HCT116 (cell line): ENCODE measurements at regions not wholly inside any gene's neighbourhood (a gene's known extent, or its start where the extent isn't known, plus 50 kb on each side); places are given as distances from the start of the nearest gene placed in this dataset.

ENCODE experiments used
- ATAC-seq: fragments of 200-7000 bp; cut with Tn5 transposase; 2 replicates; pipeline ENCODE4 v1.9.1; 2020; ENCODE audit warnings: mild to moderate bottlenecking, moderate library complexity
- BruUV-seq: library from RNA; stranded (reverse); fragments of 400-500 nt; replicated peaks from 2 replicates; lab custom pipeline; 2021; lab: Mats Ljungman, UMichigan
- CTCF ChIA-PET: fragments of 300-600 bp; sonication (Branson Sonifier 250); formaldehyde crosslinking; loops from one replicate; lab custom pipeline; 2021; ENCODE audit warnings: antibody characterized with exemption; lab: Charles Lee
- POLR2A ChIA-PET: fragments of 300-600, 350-600 bp; sonication (Branson Sonifier 250); formaldehyde crosslinking; loops from one replicate; lab custom pipeline; 2021; ENCODE audit warnings: antibody characterized with exemption; lab: Charles Lee
- RAD21 ChIA-PET, 2 experiments: fragments of 300-600 bp; sonication (Branson Sonifier 250); formaldehyde crosslinking; loops; one replicate each; lab custom pipeline; 2023; ENCODE audit warnings: low total read pairs in 2 of 2; ENCODE audit not compliant: uncharacterized antibody in 2 of 2, unreplicated experiment in 2 of 2, low non-redundant PET in 1 of 2; lab: Charles Lee
- DNase-seq: peaks from one replicate; pipeline ENCODE4 v3.0.0-alpha.2; 2010; ENCODE audit warnings: low read depth, low spot score
- H2AFZ ChIP-seq: fragments of 200-600 bp; shearing (Covaris generic), sonication (generic); 2 replicates; pipeline ENCODE4 v1.6.1; 2017; ENCODE audit warnings: low read depth, mixed run types, mixed read lengths, antibody characterized with exemption, low read length; ENCODE audit not compliant: poor library complexity, severe bottlenecking
- H3K27ac ChIP-seq: 2 replicates; pipeline ENCODE4 v1.5.1; 2012; ENCODE audit warnings: low read depth, low read length
- H3K27me3 ChIP-seq: fragments of 200-600 bp; sonication (generic); 2 replicates; pipeline ENCODE4 v1.6.1; 2016; ENCODE audit warnings: mixed run types, low read length, mixed read lengths; ENCODE audit not compliant: insufficient read depth
- H3K36me3 ChIP-seq, 2 experiments: fragments of 200-500 bp in 1 of 2; fragments of 200-600 bp in 1 of 2; sonication (Bioruptor generic) in 1 of 2; sonication (generic) in 1 of 2; 2 replicates each; pipeline versions ENCODE4 v1.5.1 to v1.6.1; 2014 to 2016; ENCODE audit warnings: low read length in 2 of 2, inconsistent platforms in 1 of 2, mixed read lengths in 1 of 2, mixed run types in 1 of 2; ENCODE audit not compliant: insufficient read depth in 2 of 2, control insufficient read depth in 1 of 2
- H3K4me1 ChIP-seq, 2 experiments: fragments of 200-600 bp in 1 of 2; sonication (generic) in 1 of 2; 2 replicates each; pipeline versions ENCODE4 v1.5.1 to v1.6.1; 2012 to 2017; ENCODE audit warnings: low read length in 2 of 2, inconsistent platforms in 1 of 2, mild to moderate bottlenecking in 1 of 2, mixed read lengths in 1 of 2, mixed run types in 1 of 2, moderate library complexity in 1 of 2; ENCODE audit not compliant: insufficient read depth in 2 of 2, control insufficient read depth in 1 of 2
- H3K4me2 ChIP-seq: fragments of 200-600 bp; sonication (generic); 2 replicates; pipeline ENCODE4 v1.6.1; 2017; ENCODE audit warnings: mixed run types, low read length, mixed read lengths
- H3K4me3 ChIP-seq, 2 experiments: fragments of 200-600 bp in 1 of 2; sonication (generic) in 1 of 2; replicated peaks in 1 of 2; 2 replicates each; pipeline ENCODE4 v1.5.1; 2011 to 2016; ENCODE audit warnings: low read length in 2 of 2, control low read depth in 1 of 2, low read depth in 1 of 2, mild to moderate bottlenecking in 1 of 2, mixed read lengths in 1 of 2, mixed run types in 1 of 2
- H3K79me2 ChIP-seq: fragments of 200-600 bp; sonication (generic); 2 replicates; pipeline ENCODE4 v1.6.1; 2017; ENCODE audit warnings: mild to moderate bottlenecking, mixed run types, low read length, moderate library complexity, mixed read lengths; ENCODE audit not compliant: insufficient read depth
- H3K9ac ChIP-seq: fragments of 200-600 bp; sonication (generic); 2 replicates; pipeline ENCODE4 v1.6.1; 2016; ENCODE audit warnings: low read length, mixed read lengths
- H3K9me2 ChIP-seq: fragments of 200-600 bp; sonication (generic), shearing (Covaris generic); 2 replicates; pipeline ENCODE4 v1.6.1; 2017; ENCODE audit warnings: mixed run types, mild to moderate bottlenecking, moderate library complexity; ENCODE audit not compliant: insufficient read depth
- H3K9me3 ChIP-seq, 2 experiments: fragments of 200-500 bp in 1 of 2; fragments of 200-600 bp in 1 of 2; sonication (Bioruptor generic) in 1 of 2; sonication (generic) in 1 of 2; 2 replicates each; pipeline ENCODE4 v1.6.1; 2014 to 2017; ENCODE audit warnings: low read length in 2 of 2, mixed read lengths in 2 of 2, inconsistent platforms in 1 of 2, low read depth in 1 of 2, mild to moderate bottlenecking in 1 of 2, mixed run types in 1 of 2, moderate library complexity in 1 of 2; ENCODE audit not compliant: control insufficient read depth in 1 of 2, insufficient read depth in 1 of 2
- H4K20me1 ChIP-seq: fragments of 200-600 bp; sonication (generic), shearing (Covaris generic); 2 replicates; pipeline ENCODE4 v1.6.1; 2017; ENCODE audit warnings: mixed run types, mild to moderate bottlenecking, moderate library complexity; ENCODE audit not compliant: insufficient read depth
- CBX3 ChIP-seq: IDR thresholded peaks from 2 replicates; pipeline ENCODE4 v1.6.1; 2012; ENCODE audit warnings: low read depth
- EGR1 ChIP-seq: IDR thresholded peaks from 2 replicates; pipeline ENCODE4 v1.6.1; 2012; ENCODE audit warnings: low read depth
- ELF1 ChIP-seq: IDR thresholded peaks from 2 replicates; pipeline ENCODE4 v1.6.1; 2012; ENCODE audit warnings: low read depth, borderline replicate concordance
- FOSL1 ChIP-seq: IDR thresholded peaks from 2 replicates; pipeline ENCODE4 v1.6.1; 2012; ENCODE audit warnings: low read depth
- JUND ChIP-seq: IDR thresholded peaks from 2 replicates; pipeline ENCODE4 v1.6.1; 2012
- POLR2A ChIP-seq: IDR thresholded peaks from 2 replicates; pipeline ENCODE4 v1.7.0; 2011; ENCODE audit warnings: borderline replicate concordance; ENCODE audit not compliant: insufficient read depth, insufficient read length; ENCODE audit errors: extremely low read depth
- POLR2AphosphoS5 ChIP-seq: IDR thresholded peaks from 2 replicates; pipeline ENCODE4 v1.6.1; 2011; ENCODE audit warnings: mild to moderate bottlenecking, low read depth, low read length, moderate library complexity
- RAD21 ChIP-seq: IDR thresholded peaks from 2 replicates; pipeline ENCODE4 v1.6.1; 2012; ENCODE audit warnings: low read depth, mild to moderate bottlenecking
- REST ChIP-seq: IDR thresholded peaks from 2 replicates; pipeline ENCODE4 v1.6.1; 2012; ENCODE audit warnings: low read depth
- SIN3A ChIP-seq: IDR thresholded peaks from 2 replicates; pipeline ENCODE4 v1.6.1; 2012; ENCODE audit warnings: low read depth
- SP1 ChIP-seq: IDR thresholded peaks from 2 replicates; pipeline ENCODE4 v1.6.1; 2012; ENCODE audit warnings: low read depth
- TCF7L2 ChIP-seq: IDR thresholded peaks from 2 replicates; pipeline ENCODE4 v1.7.0; 2011; ENCODE audit warnings: borderline replicate concordance, inconsistent platforms; ENCODE audit not compliant: insufficient read depth, insufficient read length; ENCODE audit errors: extremely low read depth
- YY1 ChIP-seq: IDR thresholded peaks from 2 replicates; pipeline ENCODE4 v1.6.1; 2011; ENCODE audit warnings: low read length, low read depth, moderate library complexity, mild to moderate bottlenecking; ENCODE audit not compliant: insufficient replicate concordance; ENCODE audit errors: extremely low read depth
- ZFX ChIP-seq: fragments of 450-650 bp; IDR thresholded peaks from 2 replicates; pipeline ENCODE4 v1.6.1; 2017
- ZNF274 ChIP-seq: fragments of 200-500 bp; sonication (Bioruptor generic); IDR thresholded peaks from 2 replicates; pipeline ENCODE4 v1.6.1; 2014; ENCODE audit warnings: mild to moderate bottlenecking, low read depth, low read length, inconsistent platforms
- intact Hi-C: fragments of 100-400 bp; cut with micrococcal nuclease; formaldehyde crosslinking; loops from 2 replicates; pipeline ENCODE4 v1.10.0; 2022

DNA sequence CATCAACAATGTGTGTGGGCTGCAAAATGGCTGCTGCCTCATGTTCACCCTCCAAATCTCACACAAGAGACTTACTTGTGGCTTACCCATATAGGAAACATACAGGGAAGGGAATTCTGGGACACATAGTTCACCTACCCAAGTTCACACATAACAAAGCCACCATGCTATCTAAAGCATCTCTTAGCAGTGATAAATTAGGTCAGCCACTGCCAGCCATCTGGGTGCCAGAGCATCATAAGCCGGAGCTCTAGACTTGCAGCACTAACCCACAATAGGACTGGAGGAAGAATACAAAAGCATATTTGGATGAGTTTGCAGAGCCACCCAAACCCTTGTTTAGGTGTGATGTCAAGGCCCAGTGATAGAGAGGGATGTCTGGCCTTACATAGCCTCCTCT lies 321.7 kb downstream of the SEC16B start:
- Histone ChIP-seq H3K79me2 (no peaks in the 10 kb centered on the region), H3K9me3 (no peaks in the 10 kb centered on the region), H3K4me2 (no peak overlapping the region), H3K27ac (no peak overlapping the region), H3K4me3 (no peak overlapping the region), H3K4me1 (no peaks in the 10 kb centered on the region), H3K27me3 (peaks cover 22% of the 10 kb centered on the region; the same call in 1 of the 2 replicates), H4K20me1 (no peaks in the 10 kb centered on the region), H2AFZ (no peak overlapping the region), H3K9ac (no peak overlapping the region), H3K36me3 (no peaks in the 10 kb centered on the region), H3K9me2 (no peaks in the 10 kb centered on the region)
- ChIA-PET RAD21 (no interaction called here), POLR2A (no interaction called here), CTCF (no interaction called here)
- intact Hi-C loops = no loop called here
- no peak for ATAC-seq
- DNase-seq = no peak
- no TSS peak for BruUV-seq
- TF ChIP-seq SIN3A = no peak
- no peak for TF ChIP-seq TCF7L2
- TF ChIP-seq CBX3 = no peak
- TF ChIP-seq POLR2A = no peak
- TF ChIP-seq REST = no peak
- no peak for TF ChIP-seq ZFX
- TF ChIP-seq JUND = no peak
- TF ChIP-seq ZNF274 = no peak
- TF ChIP-seq YY1 = no peak
- no peak for TF ChIP-seq ELF1
- no peak for TF ChIP-seq SP1
- TF ChIP-seq RAD21 = no peak
- TF ChIP-seq POLR2AphosphoS5 = no peak
- TF ChIP-seq EGR1 = no peak
- no peak for TF ChIP-seq FOSL1
